ENCODE measurements at regions not wholly inside any gene's neighbourhood (a gene's known extent, or its start where the extent isn't known, plus 50 kb on each side); places are given as distances from the start of the nearest gene placed in this dataset.

GRCh38 chr21:38993561-38993960 lies 187.8 kb downstream of the ETS2 start:
- no peak for DNase-seq (ENCODE audit: low read depth)
- H3K4me3 ChIP-seq (ENCODE audit: low read depth, low read length), result no peak overlapping the region
- TF ChIP-seq, protein P1, sequence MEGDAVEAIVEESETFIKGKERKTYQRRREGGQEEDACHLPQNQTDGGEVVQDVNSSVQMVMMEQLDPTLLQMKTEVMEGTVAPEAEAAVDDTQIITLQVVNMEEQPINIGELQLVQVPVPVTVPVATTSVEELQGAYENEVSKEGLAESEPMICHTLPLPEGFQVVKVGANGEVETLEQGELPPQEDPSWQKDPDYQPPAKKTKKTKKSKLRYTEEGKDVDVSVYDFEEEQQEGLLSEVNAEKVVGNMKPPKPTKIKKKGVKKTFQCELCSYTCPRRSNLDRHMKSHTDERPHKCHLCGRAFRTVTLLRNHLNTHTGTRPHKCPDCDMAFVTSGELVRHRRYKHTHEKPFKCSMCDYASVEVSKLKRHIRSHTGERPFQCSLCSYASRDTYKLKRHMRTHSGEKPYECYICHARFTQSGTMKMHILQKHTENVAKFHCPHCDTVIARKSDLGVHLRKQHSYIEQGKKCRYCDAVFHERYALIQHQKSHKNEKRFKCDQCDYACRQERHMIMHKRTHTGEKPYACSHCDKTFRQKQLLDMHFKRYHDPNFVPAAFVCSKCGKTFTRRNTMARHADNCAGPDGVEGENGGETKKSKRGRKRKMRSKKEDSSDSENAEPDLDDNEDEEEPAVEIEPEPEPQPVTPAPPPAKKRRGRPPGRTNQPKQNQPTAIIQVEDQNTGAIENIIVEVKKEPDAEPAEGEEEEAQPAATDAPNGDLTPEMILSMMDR (IDR thresholded peaks at IDR 0.05; ENCODE audit: control insufficient read depth, extremely low read depth, insufficient read depth), result no peak

GRCh38 chr21:38992737-38993136 lies 187.0 kb downstream of the ETS2 start:
- no peak overlapping the region for H3K4me3 ChIP-seq (ENCODE audit: low read depth, low read length)
- TF ChIP-seq, protein P1 (IDR thresholded peaks at IDR 0.05; ENCODE audit: control insufficient read depth, extremely low read depth, insufficient read depth), result no peak
- DNase-seq (ENCODE audit: low read depth), result no peak

- no peak overlapping the region for H3K4me3 ChIP-seq (ENCODE audit: low read depth, low read length)
- no peak for DNase-seq (ENCODE audit: low read depth)
- TF ChIP-seq, protein P1 (IDR thresholded peaks at IDR 0.05; ENCODE audit: control insufficient read depth, extremely low read depth, insufficient read depth), result no peak
Measured at GRCh38 chr21:38990424-38990794, 184.7 kb downstream of the ETS2 start.

GRCh38 chr21:38989745-38990423 lies 184.2 kb downstream of the ETS2 start:
- H3K4me3 ChIP-seq (ENCODE audit: low read depth, low read length), result no peak overlapping the region
- peak; percentile 66 for DNase-seq (ENCODE audit: low read depth)
- TF ChIP-seq, protein P1 (IDR thresholded peaks at IDR 0.05; ENCODE audit: control insufficient read depth, extremely low read depth, insufficient read depth), result no peak

GRCh38 chr21:38989379-38989744 lies 183.6 kb downstream of the ETS2 start:
- DNase-seq (ENCODE audit: low read depth), result no peak
- no peak overlapping the region for H3K4me3 ChIP-seq (ENCODE audit: low read depth, low read length)
- TF ChIP-seq, protein P1 (IDR thresholded peaks at IDR 0.05; ENCODE audit: control insufficient read depth, extremely low read depth, insufficient read depth), result no peak

DNA sequence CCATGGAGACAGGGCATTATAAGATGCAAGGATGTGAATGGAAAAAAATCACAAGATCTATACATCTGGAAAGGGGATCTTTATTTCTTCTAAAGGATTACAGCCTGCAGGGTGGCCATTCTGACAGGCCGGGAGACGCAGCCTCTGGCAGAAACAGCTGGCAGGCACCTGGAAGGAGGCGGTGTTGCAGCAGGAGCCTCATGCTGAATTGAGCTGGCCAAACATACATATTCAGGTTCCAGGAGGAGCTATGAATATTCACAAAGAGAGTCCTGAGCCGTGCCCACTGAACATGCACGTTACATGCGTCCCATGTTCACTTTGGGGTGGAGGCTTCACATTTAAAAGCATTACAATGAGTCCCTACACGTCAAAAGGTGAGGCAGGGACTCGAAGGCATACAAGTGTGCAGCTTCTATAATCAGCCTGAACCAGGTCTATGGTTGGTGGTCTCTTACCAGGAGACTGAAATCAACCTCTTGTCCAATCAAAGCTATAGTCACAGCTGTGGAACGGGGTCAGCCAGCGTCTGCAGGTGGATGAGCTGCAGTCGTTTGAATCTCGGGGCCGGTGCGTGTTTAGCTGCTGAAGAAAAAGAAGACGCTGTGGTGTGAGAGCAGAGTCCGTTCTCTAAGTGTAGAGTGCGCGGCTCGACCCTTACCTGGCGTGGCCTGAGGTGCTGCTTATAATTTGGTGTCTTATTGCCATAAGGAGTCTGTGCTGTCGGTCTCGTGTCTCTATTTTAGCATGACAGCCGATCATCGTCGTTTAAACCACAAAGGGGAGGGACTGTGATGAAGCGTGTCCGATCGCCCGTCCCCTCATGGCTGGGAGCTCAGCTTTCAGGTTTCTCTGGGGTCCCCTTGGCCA lies 183.0 kb downstream of the ETS2 start:
- H3K4me3 ChIP-seq (ENCODE audit: low read depth, low read length), result no peak overlapping the region
- TF ChIP-seq, protein P1 (IDR thresholded peaks at IDR 0.05; ENCODE audit: control insufficient read depth, extremely low read depth, insufficient read depth), result no peak
- DNase-seq (ENCODE audit: low read depth), result no peak
